OCI-LY7 (cell line): ENCODE measurements at regions not wholly inside any gene's neighbourhood (a gene's known extent, or its start where the extent isn't known, plus 50 kb on each side); places are given as distances from the start of the nearest gene placed in this dataset.

ENCODE experiments used
- BruUV-seq: library from RNA; stranded (reverse); fragments of 400-500 nt; replicated peaks from 2 replicates; lab custom pipeline; 2021; lab: Mats Ljungman, UMichigan
- CTCF ChIA-PET: fragments of 300-600 bp; sonication (Branson Sonifier 250); formaldehyde crosslinking; loops from one replicate; lab custom pipeline; 2022; ENCODE audit warnings: antibody characterized with exemption; ENCODE audit not compliant: unreplicated experiment; lab: Charles Lee
- POLR2A ChIA-PET: fragments of 300-600 bp; sonication (Branson Sonifier 250); formaldehyde crosslinking; loops from one replicate; lab custom pipeline; 2022; ENCODE audit warnings: antibody characterized with exemption; lab: Charles Lee
- DNase-seq: peaks from one replicate; pipeline ENCODE4 v3.0.0-alpha.2; 2015; ENCODE audit warnings: low spot score
- H2AFZ ChIP-seq: fragments of 200-600 bp; sonication (generic), shearing (Covaris generic); 2 replicates; pipeline ENCODE4 v1.6.1; 2014; ENCODE audit warnings: mild to moderate bottlenecking, antibody characterized with exemption, low read length, moderate library complexity
- H3K27ac ChIP-seq: fragments of 200-600 bp; sonication (generic); 2 replicates; pipeline ENCODE4 v1.5.1; 2014; ENCODE audit warnings: mixed run types, low read depth, mild to moderate bottlenecking, moderate library complexity, low read length, inconsistent platforms; ENCODE audit not compliant: poor library complexity, severe bottlenecking
- H3K36me3 ChIP-seq: fragments of 200-600 bp; sonication (generic); 2 replicates; pipeline ENCODE4 v1.6.1; 2014; ENCODE audit warnings: mild to moderate bottlenecking, antibody characterized with exemption, low read length, moderate library complexity, mixed read lengths; ENCODE audit not compliant: insufficient read depth
- H3K4me1 ChIP-seq: fragments of 200-600 bp; sonication (generic); 2 replicates; pipeline ENCODE4 v1.5.1; 2014; ENCODE audit warnings: mild to moderate bottlenecking, low read length; ENCODE audit not compliant: insufficient read depth, poor library complexity, severe bottlenecking
- H3K4me2 ChIP-seq: fragments of 200-600 bp; sonication (generic); 2 replicates; pipeline ENCODE4 v1.6.1; 2014; ENCODE audit warnings: mild to moderate bottlenecking, low read length
- H3K4me3 ChIP-seq: fragments of 200-600 bp; sonication (generic); 2 replicates; pipeline ENCODE4 v1.5.1; 2014; ENCODE audit warnings: mild to moderate bottlenecking, low read depth, low read length; ENCODE audit not compliant: poor library complexity, severe bottlenecking
- H3K79me2 ChIP-seq: fragments of 200-600 bp; sonication (generic); 2 replicates; pipeline ENCODE4 v1.6.1; 2016; ENCODE audit warnings: low read depth, mild to moderate bottlenecking, low read length, moderate library complexity, mixed read lengths; ENCODE audit not compliant: insufficient read depth
- H3K9me2 ChIP-seq: fragments of 200-600 bp; sonication (generic); 2 replicates; pipeline ENCODE4 v1.6.1; 2016; ENCODE audit warnings: mild to moderate bottlenecking, low read length, mixed read lengths; ENCODE audit not compliant: insufficient read depth
- H3K9me3 ChIP-seq: fragments of 200-600 bp; sonication (generic); 2 replicates; pipeline ENCODE4 v1.6.1; 2014; ENCODE audit warnings: mild to moderate bottlenecking, mixed run types, low read length, mixed read lengths
- H4K20me1 ChIP-seq: fragments of 200-600 bp; sonication (generic); 2 replicates; pipeline ENCODE4 v1.6.1; 2014; ENCODE audit warnings: mild to moderate bottlenecking, antibody characterized with exemption, low read length, moderate library complexity, mixed read lengths; ENCODE audit not compliant: insufficient read depth
- EZH2phosphoT487 ChIP-seq: fragments of 200-600 bp; sonication (generic); IDR thresholded peaks from 2 replicates; pipeline ENCODE4 v1.6.1; 2018; ENCODE audit warnings: low read depth, borderline replicate concordance, mild to moderate bottlenecking, mixed run types, antibody characterized with exemption, low read length, moderate library complexity, mixed read lengths
- intact Hi-C: fragments of 100-400 bp; cut with micrococcal nuclease; formaldehyde crosslinking; loops from one replicate; pipeline ENCODE4 v1.10.0; 2022; ENCODE audit not compliant: unreplicated experiment
- TF ChIP-seq, protein P1 (sequence below): fragments of 200-600 bp; sonication (generic); conservative IDR thresholded peaks from 2 replicates; pipeline ENCODE4 v1.5.1; 2014; ENCODE audit warnings: mild to moderate bottlenecking, antibody characterized with exemption, low read length, moderate library complexity, mixed read lengths

DNA sequence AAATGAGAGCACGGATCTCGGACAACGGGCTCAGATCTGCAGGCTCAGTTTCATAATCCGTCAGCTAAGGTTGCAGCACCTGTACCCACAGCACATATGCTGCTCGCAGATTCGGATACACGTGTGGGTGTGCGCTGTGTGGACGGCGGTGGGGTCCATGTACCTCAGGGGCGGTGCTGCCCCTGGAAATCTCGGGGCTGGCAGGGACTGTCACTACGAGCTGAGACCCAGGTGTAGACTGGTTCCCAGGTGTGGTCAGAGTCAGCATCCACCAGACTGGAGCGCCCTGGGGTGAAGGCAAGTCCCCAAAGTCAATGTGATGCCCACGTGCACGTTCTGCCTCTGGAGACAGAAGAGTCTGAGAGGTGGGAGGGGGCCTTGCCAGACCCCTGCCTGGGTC lies 989.3 kb downstream of the BRD1 start:
- H3K27ac ChIP-seq = no peak overlapping the region
- H3K9me3 ChIP-seq = peaks cover 7% of the 10 kb centered on the region
- no peak for TF ChIP-seq EZH2phosphoT487
- TF ChIP-seq, protein P1, sequence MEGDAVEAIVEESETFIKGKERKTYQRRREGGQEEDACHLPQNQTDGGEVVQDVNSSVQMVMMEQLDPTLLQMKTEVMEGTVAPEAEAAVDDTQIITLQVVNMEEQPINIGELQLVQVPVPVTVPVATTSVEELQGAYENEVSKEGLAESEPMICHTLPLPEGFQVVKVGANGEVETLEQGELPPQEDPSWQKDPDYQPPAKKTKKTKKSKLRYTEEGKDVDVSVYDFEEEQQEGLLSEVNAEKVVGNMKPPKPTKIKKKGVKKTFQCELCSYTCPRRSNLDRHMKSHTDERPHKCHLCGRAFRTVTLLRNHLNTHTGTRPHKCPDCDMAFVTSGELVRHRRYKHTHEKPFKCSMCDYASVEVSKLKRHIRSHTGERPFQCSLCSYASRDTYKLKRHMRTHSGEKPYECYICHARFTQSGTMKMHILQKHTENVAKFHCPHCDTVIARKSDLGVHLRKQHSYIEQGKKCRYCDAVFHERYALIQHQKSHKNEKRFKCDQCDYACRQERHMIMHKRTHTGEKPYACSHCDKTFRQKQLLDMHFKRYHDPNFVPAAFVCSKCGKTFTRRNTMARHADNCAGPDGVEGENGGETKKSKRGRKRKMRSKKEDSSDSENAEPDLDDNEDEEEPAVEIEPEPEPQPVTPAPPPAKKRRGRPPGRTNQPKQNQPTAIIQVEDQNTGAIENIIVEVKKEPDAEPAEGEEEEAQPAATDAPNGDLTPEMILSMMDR = no peak
- POLR2A ChIA-PET = no interaction called here
- H4K20me1 ChIP-seq = no peaks in the 10 kb centered on the region
- no TSS peak for BruUV-seq
- no peak for DNase-seq
- H3K4me3 ChIP-seq = no peak overlapping the region
- no peak overlapping the region for H3K4me2 ChIP-seq
- no peaks in the 10 kb centered on the region for H3K9me2 ChIP-seq
- no peaks in the 10 kb centered on the region for H3K36me3 ChIP-seq
- no peak overlapping the region for H2AFZ ChIP-seq
- intact Hi-C loops = loop anchor here (10.0 kb wide), 1 partner anchor 394 kb away; no protein-coding TSS in a partner anchor
- no peaks in the 10 kb centered on the region for H3K79me2 ChIP-seq
- H3K4me1 ChIP-seq = peaks cover 43% of the 10 kb centered on the region
- CTCF ChIA-PET = no interaction called here

DNA sequence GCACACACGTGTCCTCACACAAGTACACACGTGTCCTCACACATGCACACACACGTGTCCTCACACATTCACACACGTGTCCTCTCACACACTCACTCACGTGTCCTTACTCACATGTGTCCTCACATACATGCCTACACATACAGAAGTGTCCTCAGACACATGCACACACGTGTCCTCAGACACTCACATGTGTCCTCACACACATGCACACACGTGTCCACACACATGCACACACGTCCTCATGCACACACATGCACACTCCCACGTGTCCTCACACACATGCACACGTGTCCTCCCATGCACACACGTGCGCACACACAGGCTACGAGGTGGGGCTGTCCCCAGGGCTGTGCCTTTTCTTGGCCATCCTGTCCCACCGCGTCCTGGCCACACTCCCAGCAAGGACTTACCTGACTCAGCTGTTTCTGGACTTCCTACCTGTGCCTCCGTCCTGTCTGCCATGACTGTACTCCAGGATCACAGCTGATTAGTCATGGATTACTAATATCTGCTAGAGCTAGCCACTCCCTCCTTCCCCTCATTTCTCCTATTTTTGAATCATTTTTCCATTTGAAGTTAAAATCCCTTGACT lies 990.2 kb downstream of the BRD1 start:
- Histone ChIP-seq H3K4me2 (no peak overlapping the region), H3K79me2 (no peaks in the 10 kb centered on the region), H3K4me3 (no peak overlapping the region), H3K27ac (no peak overlapping the region), H3K9me3 (peaks cover 17% of the 10 kb centered on the region), H3K4me1 (peaks cover 34% of the 10 kb centered on the region), H3K36me3 (no peaks in the 10 kb centered on the region; the same call in 1 of the 2 replicates), H3K9me2 (no peaks in the 10 kb centered on the region), H2AFZ (no peak overlapping the region), H4K20me1 (no peaks in the 10 kb centered on the region)
- no TSS peak for BruUV-seq
- ChIA-PET POLR2A (interaction anchor here (0.7 kb wide), 1 partner anchor 150 kb away, joined by 3 read pairs; no protein-coding TSS in a partner anchor), CTCF (no interaction called here)
- DNase-seq = no peak
- TF ChIP-seq EZH2phosphoT487 = no peak
- TF ChIP-seq, protein P1 = no peak
- intact Hi-C loops = loop anchor here (10.0 kb wide), 1 partner anchor 393 kb away; no protein-coding TSS in a partner anchor

DNA sequence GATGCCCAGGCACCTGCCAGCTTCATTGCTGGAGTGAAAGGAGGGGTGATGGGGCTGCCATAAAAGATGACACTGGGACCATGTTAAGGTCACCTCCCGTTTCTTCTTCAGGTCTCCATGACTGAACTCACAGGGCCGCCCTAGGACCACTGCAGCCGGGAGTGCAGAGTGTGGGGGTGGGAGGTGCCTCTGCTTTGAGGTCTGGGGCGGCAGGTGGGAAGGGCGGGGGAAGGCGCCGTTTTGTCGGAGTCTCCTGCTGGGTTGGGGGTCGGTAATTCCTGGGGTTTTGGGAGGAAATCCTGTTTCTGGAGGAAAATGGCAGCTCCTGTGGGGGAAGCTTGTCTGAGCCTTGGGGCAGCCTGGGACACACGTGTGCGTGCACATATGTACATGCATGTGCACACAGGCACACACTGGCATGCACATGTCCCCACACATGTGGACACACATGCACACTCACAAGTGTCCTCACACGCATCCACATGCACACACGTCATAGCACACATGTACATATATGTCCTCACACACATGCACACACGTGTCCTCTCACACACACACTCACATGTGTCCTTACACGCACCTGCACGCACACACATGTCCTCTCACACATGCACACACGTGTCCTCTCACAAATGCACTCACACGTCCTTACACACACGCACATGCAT lies 990.9 kb downstream of the BRD1 start:
- peaks cover 28% of the 10 kb centered on the region for H3K4me1 ChIP-seq
- H3K9me3 ChIP-seq = peaks cover 17% of the 10 kb centered on the region
- DNase-seq = no peak
- intact Hi-C loops = loop anchor here (10.0 kb wide), 1 partner anchor 392 kb away; no protein-coding TSS in a partner anchor
- POLR2A ChIA-PET = interaction anchor here (0.7 kb wide), 1 partner anchor 149 kb away, joined by 3 read pairs; no protein-coding TSS in a partner anchor
- H3K36me3 ChIP-seq = no peaks in the 10 kb centered on the region; the same call in 1 of the 2 replicates
- no peak overlapping the region for H3K27ac ChIP-seq
- no peak overlapping the region for H3K4me2 ChIP-seq
- no peaks in the 10 kb centered on the region for H4K20me1 ChIP-seq
- TF ChIP-seq EZH2phosphoT487 = no peak
- TF ChIP-seq, protein P1 = no peak
- CTCF ChIA-PET = no interaction called here
- BruUV-seq = no TSS peak
- no peaks in the 10 kb centered on the region for H3K79me2 ChIP-seq
- no peak overlapping the region for H2AFZ ChIP-seq
- no peaks in the 10 kb centered on the region for H3K9me2 ChIP-seq
- H3K4me3 ChIP-seq = no peak overlapping the region
